GM23338 (cell line): ENCODE measurements at regions not wholly inside any gene's neighbourhood (a gene's known extent, or its start where the extent isn't known, plus 50 kb on each side); places are given as distances from the start of the nearest gene placed in this dataset.

Experiments used
- ATAC-seq: fragments of 200-7000 bp; cut with Tn5 transposase; 3 replicates; pipeline ENCODE4 v1.9.1; 2020
- DNase-seq: peaks from one replicate; pipeline ENCODE4 v3.0.0-alpha.2; 2015; ENCODE audit warnings: low spot score
- H2AFZ ChIP-seq: fragments of 200-600 bp; sonication (generic); 2 replicates; pipeline ENCODE4 v1.8.0; 2016; ENCODE audit warnings: antibody characterized with exemption, mild to moderate bottlenecking, moderate library complexity
- H3F3A ChIP-seq: fragments of 200-600 bp; sonication (generic); replicated peaks from 2 replicates; pipeline ENCODE4 v1.8.0; 2017; ENCODE audit warnings: antibody characterized with exemption, mixed run types, low read depth
- H3K27ac ChIP-seq: fragments of 200-600 bp; sonication (generic); 2 replicates; pipeline ENCODE4 v1.6.1; 2016; ENCODE audit warnings: low read depth
- H3K27me3 ChIP-seq: fragments of 200-600 bp; sonication (generic); 2 replicates; pipeline ENCODE4 v1.8.0; 2016; ENCODE audit warnings: mild to moderate bottlenecking, mixed run types, moderate library complexity; ENCODE audit not compliant: insufficient read depth
- H3K36me3 ChIP-seq: fragments of 200-600 bp; sonication (generic); 2 replicates; pipeline ENCODE4 v1.8.0; 2016; ENCODE audit warnings: mild to moderate bottlenecking; ENCODE audit not compliant: insufficient read depth
- H3K4me1 ChIP-seq: fragments of 200-600 bp; sonication (generic); 2 replicates; pipeline ENCODE4 v1.8.0; 2016; ENCODE audit warnings: mild to moderate bottlenecking, moderate library complexity; ENCODE audit not compliant: insufficient read depth
- H3K4me2 ChIP-seq: fragments of 200-600 bp; sonication (generic); 2 replicates; pipeline ENCODE4 v1.7.1; 2017; ENCODE audit warnings: mixed run types
- H3K4me3 ChIP-seq: fragments of 200-600 bp; sonication (generic); 2 replicates; pipeline ENCODE4 v1.6.1; 2016; ENCODE audit warnings: mixed run types
- H3K79me2 ChIP-seq: fragments of 200-600 bp; sonication (generic); replicated peaks from 2 replicates; pipeline ENCODE4 v1.8.0; 2017; ENCODE audit warnings: mild to moderate bottlenecking; ENCODE audit not compliant: insufficient read depth
- H3K9me2 ChIP-seq: fragments of 200-600 bp; sonication (generic); 2 replicates; pipeline ENCODE4 v1.8.0; 2017; ENCODE audit not compliant: insufficient read depth
- H4K20me1 ChIP-seq: fragments of 200-600 bp; sonication (generic); replicated peaks from 2 replicates; pipeline ENCODE4 v1.8.0; 2017; ENCODE audit warnings: mild to moderate bottlenecking; ENCODE audit not compliant: insufficient read depth
- H3K27ac Mint-ChIP-seq: 2 replicates; pipeline ENCODE4 v1.8.0; 2020; ENCODE audit warnings: inconsistent platforms, mild to moderate bottlenecking, moderate library complexity, mixed read lengths
- H3K27me3 Mint-ChIP-seq: 3 replicates; pipeline ENCODE4 v1.8.0; 2022; ENCODE audit warnings: low read depth, mild to moderate bottlenecking, moderate library complexity, mixed read lengths, inconsistent platforms; ENCODE audit not compliant: insufficient read depth, poor library complexity
- H3K36me3 Mint-ChIP-seq: 3 replicates; pipeline ENCODE4 v1.8.0; 2021; ENCODE audit warnings: low read depth, mild to moderate bottlenecking, inconsistent platforms, moderate library complexity, mixed read lengths
- H3K4me1 Mint-ChIP-seq: 3 replicates; pipeline ENCODE4 v1.8.0; 2020; ENCODE audit warnings: mild to moderate bottlenecking, inconsistent platforms, mixed read lengths
- H3K4me3 Mint-ChIP-seq: 3 replicates; pipeline ENCODE4 v1.8.0; 2021; ENCODE audit warnings: moderate library complexity, mild to moderate bottlenecking, inconsistent platforms, mixed read lengths
- H3K9me3 Mint-ChIP-seq: 3 replicates; pipeline ENCODE4 v1.8.0; 2020; ENCODE audit warnings: moderate library complexity, mild to moderate bottlenecking, inconsistent platforms, mixed read lengths
- JUNB ChIP-seq: IDR thresholded peaks from one replicate; pipeline ENCODE4 v1.6.1; 2016; ENCODE audit warnings: antibody characterized with exemption; ENCODE audit not compliant: unreplicated experiment
- NANOG ChIP-seq: IDR thresholded peaks from 2 replicates; pipeline ENCODE4 v1.6.1; 2016; ENCODE audit warnings: antibody characterized with exemption, borderline replicate concordance
- POLR2AphosphoS5 ChIP-seq: IDR thresholded peaks from 2 replicates; pipeline ENCODE4 v1.6.1; 2016; ENCODE audit warnings: antibody characterized with exemption, low read depth
- STAT1 ChIP-seq: IDR thresholded peaks from one replicate; pipeline ENCODE4 v1.6.1; 2016; ENCODE audit warnings: antibody characterized with exemption; ENCODE audit not compliant: unreplicated experiment
- ZNF331 ChIP-seq: fragments of 250-450 bp; sonication (Bioruptor Pico); IDR thresholded peaks from 2 replicates; pipeline ENCODE4 v1.5.0; 2020; ENCODE audit warnings: low read depth, mild to moderate bottlenecking, moderate library complexity
- TF ChIP-seq, protein P1 (sequence below): IDR thresholded peaks from one replicate; pipeline ENCODE4 v1.6.1; 2018; ENCODE audit warnings: antibody characterized with exemption; ENCODE audit not compliant: unreplicated experiment
- TF ChIP-seq, protein P2 (sequence below): IDR thresholded peaks from 2 replicates; pipeline ENCODE4 v1.6.1; 2016; ENCODE audit warnings: antibody characterized with exemption
- TF ChIP-seq, protein P3 (sequence below): fragments of 250-450 bp; sonication (Bioruptor Pico); IDR thresholded peaks from 2 replicates; pipeline ENCODE4 v1.5.0; 2020; ENCODE audit warnings: mild to moderate bottlenecking, moderate library complexity
- TF ChIP-seq, protein P4 (sequence below), 2 experiments: fragments of 200-600 bp in 1 of 2; sonication (generic) in 1 of 2; conservative IDR thresholded peaks; 2 replicates each; pipeline versions ENCODE4 v1.5.1 to v1.6.1; 2016 to 2017; ENCODE audit warnings: antibody characterized with exemption in 2 of 2, low read depth in 2 of 2, mild to moderate bottlenecking in 2 of 2, moderate library complexity in 1 of 2

DNA sequence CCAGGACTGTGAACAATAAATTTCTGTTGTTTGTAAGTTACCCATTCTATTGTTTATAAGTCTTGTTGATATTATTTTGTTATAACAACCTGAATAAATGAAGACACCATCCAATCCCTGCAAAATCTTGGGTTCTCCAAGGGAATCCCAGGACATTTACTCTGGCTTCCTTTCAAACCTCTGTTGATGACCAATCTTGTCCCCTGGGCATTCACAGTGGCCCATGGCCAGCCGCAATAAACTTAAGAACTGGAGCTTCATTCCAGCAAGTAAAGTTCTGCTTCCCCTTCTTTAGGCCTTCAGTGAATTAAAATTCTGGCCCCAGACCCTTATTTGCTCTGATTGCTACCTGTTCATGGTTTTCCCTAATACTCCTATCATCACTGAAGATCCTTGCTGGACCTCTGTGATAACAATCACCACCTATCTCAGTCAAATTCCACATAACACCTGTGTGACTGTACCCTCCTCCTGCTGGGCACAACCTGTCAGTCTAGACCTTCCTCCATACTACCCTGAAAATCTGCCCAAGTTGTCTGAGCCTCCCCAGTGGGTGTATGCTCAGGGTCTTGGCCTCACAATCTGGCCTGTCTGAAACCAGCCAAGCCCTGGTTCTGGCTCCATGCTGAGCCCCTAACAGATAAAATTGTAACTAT, 153.1 kb downstream of the SEMA6D start (continued):
- TF ChIP-seq, protein P1, sequence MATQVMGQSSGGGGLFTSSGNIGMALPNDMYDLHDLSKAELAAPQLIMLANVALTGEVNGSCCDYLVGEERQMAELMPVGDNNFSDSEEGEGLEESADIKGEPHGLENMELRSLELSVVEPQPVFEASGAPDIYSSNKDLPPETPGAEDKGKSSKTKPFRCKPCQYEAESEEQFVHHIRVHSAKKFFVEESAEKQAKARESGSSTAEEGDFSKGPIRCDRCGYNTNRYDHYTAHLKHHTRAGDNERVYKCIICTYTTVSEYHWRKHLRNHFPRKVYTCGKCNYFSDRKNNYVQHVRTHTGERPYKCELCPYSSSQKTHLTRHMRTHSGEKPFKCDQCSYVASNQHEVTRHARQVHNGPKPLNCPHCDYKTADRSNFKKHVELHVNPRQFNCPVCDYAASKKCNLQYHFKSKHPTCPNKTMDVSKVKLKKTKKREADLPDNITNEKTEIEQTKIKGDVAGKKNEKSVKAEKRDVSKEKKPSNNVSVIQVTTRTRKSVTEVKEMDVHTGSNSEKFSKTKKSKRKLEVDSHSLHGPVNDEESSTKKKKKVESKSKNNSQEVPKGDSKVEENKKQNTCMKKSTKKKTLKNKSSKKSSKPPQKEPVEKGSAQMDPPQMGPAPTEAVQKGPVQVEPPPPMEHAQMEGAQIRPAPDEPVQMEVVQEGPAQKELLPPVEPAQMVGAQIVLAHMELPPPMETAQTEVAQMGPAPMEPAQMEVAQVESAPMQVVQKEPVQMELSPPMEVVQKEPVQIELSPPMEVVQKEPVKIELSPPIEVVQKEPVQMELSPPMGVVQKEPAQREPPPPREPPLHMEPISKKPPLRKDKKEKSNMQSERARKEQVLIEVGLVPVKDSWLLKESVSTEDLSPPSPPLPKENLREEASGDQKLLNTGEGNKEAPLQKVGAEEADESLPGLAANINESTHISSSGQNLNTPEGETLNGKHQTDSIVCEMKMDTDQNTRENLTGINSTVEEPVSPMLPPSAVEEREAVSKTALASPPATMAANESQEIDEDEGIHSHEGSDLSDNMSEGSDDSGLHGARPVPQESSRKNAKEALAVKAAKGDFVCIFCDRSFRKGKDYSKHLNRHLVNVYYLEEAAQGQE, result no peak
- TF ChIP-seq STAT1, result no peak
- no peak for TF ChIP-seq JUNB
- TF ChIP-seq, protein P2, sequence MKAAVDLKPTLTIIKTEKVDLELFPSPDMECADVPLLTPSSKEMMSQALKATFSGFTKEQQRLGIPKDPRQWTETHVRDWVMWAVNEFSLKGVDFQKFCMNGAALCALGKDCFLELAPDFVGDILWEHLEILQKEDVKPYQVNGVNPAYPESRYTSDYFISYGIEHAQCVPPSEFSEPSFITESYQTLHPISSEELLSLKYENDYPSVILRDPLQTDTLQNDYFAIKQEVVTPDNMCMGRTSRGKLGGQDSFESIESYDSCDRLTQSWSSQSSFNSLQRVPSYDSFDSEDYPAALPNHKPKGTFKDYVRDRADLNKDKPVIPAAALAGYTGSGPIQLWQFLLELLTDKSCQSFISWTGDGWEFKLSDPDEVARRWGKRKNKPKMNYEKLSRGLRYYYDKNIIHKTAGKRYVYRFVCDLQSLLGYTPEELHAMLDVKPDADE, result no peak

DNA sequence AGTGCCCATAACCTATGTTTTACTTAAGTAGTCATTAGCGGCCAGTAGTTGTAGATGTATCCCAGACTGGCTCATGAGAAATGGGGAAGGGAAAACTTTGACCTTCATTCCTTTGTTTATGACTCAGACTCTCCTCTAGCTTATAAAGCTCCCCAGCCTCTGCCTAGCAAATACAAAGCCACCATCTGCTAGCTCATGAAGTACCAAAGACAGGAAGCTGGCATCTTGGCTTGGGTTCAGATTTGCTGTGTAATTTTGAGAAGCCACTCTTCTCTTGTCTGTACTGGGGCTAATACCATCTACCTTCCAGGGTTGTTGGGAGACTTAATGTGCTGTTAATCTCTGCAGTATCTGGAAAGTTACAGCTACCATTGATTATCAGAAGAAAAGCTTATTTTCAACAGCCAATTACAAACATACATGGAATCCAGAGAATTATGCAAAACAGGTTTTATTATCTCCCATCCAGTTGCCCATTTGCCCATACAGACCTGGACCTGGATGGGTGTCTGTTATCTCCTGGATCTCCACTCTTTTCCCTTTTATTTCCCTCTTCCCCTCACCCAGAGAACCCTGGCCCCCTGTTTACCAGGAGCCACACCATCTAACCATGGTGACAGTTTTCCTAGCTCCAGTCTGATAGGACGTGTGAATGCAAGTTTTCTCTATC, 153.8 kb downstream of the SEMA6D start:
- DNase-seq, result no peak
- Histone ChIP-seq H2AFZ (no peak overlapping the region), H3K79me2 (no peaks in the 10 kb centered on the region), H3K9me2 (peaks cover 6% of the 10 kb centered on the region; the same call in 1 of the 2 replicates), H3F3A (no peaks in the 10 kb centered on the region), H3K36me3 (no peaks in the 10 kb centered on the region), H3K4me2 (no peak overlapping the region), H4K20me1 (no peaks in the 10 kb centered on the region), H3K27ac (no peak overlapping the region), H3K27me3 (no peaks in the 10 kb centered on the region), H3K4me3 (no peak overlapping the region), H3K4me1 (no peaks in the 10 kb centered on the region)
- Mint-ChIP-seq H3K36me3 (no peaks in the 10 kb centered on the region), H3K4me1 (no peaks in the 10 kb centered on the region), H3K27ac (no peak overlapping the region), H3K4me3 (no peak overlapping the region), H3K27me3 (no peaks in the 10 kb centered on the region), H3K9me3 (peaks cover 5% of the 10 kb centered on the region)
- no peak for ATAC-seq
- TF ChIP-seq, protein P3, sequence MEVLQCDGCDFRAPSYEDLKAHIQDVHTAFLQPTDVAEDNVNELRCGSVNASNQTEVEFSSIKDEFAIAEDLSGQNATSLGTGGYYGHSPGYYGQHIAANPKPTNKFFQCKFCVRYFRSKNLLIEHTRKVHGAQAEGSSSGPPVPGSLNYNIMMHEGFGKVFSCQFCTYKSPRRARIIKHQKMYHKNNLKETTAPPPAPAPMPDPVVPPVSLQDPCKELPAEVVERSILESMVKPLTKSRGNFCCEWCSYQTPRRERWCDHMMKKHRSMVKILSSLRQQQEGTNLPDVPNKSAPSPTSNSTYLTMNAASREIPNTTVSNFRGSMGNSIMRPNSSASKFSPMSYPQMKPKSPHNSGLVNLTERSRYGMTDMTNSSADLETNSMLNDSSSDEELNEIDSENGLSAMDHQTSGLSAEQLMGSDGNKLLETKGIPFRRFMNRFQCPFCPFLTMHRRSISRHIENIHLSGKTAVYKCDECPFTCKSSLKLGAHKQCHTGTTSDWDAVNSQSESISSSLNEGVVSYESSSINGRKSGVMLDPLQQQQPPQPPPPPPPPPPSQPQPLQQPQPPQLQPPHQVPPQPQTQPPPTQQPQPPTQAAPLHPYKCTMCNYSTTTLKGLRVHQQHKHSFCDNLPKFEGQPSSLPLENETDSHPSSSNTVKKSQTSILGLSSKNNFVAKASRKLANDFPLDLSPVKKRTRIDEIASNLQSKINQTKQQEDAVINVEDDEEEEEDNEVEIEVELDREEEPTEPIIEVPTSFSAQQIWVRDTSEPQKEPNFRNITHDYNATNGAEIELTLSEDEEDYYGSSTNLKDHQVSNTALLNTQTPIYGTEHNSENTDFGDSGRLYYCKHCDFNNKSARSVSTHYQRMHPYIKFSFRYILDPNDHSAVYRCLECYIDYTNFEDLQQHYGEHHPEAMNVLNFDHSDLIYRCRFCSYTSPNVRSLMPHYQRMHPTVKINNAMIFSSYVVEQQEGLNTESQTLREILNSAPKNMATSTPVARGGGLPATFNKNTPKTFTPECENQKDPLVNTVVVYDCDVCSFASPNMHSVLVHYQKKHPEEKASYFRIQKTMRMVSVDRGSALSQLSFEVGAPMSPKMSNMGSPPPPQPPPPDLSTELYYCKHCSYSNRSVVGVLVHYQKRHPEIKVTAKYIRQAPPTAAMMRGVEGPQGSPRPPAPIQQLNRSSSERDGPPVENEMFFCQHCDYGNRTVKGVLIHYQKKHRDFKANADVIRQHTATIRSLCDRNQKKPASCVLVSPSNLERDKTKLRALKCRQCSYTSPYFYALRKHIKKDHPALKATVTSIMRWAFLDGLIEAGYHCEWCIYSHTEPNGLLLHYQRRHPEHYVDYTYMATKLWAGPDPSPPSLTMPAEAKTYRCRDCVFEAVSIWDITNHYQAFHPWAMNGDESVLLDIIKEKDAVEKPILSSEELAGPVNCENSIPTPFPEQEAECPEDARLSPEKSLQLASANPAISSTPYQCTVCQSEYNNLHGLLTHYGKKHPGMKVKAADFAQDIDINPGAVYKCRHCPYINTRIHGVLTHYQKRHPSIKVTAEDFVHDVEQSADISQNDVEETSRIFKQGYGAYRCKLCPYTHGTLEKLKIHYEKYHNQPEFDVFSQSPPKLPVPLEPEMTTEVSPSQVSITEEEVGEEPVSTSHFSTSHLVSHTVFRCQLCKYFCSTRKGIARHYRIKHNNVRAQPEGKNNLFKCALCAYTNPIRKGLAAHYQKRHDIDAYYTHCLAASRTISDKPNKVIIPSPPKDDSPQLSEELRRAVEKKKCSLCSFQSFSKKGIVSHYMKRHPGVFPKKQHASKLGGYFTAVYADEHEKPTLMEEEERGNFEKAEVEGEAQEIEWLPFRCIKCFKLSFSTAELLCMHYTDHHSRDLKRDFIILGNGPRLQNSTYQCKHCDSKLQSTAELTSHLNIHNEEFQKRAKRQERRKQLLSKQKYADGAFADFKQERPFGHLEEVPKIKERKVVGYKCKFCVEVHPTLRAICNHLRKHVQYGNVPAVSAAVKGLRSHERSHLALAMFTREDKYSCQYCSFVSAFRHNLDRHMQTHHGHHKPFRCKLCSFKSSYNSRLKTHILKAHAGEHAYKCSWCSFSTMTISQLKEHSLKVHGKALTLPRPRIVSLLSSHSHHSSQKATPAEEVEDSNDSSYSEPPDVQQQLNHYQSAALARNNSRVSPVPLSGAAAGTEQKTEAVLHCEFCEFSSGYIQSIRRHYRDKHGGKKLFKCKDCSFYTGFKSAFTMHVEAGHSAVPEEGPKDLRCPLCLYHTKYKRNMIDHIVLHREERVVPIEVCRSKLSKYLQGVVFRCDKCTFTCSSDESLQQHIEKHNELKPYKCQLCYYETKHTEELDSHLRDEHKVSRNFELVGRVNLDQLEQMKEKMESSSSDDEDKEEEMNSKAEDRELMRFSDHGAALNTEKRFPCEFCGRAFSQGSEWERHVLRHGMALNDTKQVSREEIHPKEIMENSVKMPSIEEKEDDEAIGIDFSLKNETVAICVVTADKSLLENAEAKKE (CRISPR knock-in tag), result no peak
- TF ChIP-seq POLR2AphosphoS5 (no peak), ZNF331 (CRISPR knock-in tag) (no peak), NANOG (no peak)
- TF ChIP-seq, protein P4, sequence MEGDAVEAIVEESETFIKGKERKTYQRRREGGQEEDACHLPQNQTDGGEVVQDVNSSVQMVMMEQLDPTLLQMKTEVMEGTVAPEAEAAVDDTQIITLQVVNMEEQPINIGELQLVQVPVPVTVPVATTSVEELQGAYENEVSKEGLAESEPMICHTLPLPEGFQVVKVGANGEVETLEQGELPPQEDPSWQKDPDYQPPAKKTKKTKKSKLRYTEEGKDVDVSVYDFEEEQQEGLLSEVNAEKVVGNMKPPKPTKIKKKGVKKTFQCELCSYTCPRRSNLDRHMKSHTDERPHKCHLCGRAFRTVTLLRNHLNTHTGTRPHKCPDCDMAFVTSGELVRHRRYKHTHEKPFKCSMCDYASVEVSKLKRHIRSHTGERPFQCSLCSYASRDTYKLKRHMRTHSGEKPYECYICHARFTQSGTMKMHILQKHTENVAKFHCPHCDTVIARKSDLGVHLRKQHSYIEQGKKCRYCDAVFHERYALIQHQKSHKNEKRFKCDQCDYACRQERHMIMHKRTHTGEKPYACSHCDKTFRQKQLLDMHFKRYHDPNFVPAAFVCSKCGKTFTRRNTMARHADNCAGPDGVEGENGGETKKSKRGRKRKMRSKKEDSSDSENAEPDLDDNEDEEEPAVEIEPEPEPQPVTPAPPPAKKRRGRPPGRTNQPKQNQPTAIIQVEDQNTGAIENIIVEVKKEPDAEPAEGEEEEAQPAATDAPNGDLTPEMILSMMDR (conservative IDR thresholded peaks at IDR 0.05; ENCODE audit: low read depth in 2 of 2), result no peak
